HEK293T (cell line): ENCODE measurements at regions not wholly inside any gene's neighbourhood (a gene's known extent, or its start where the extent isn't known, plus 50 kb on each side); places are given as distances from the start of the nearest gene placed in this dataset.

Experiments used
- CTCF ChIA-PET: fragments of 350-600 bp; formaldehyde crosslinking; extraction: SDS; loops from one replicate; lab custom pipeline; 2021; ENCODE audit warnings: antibody characterized with exemption, inconsistent platforms; lab: Yijun Ruan, JAX
- POLR2A ChIA-PET: fragments of 350-600 bp; formaldehyde crosslinking; extraction: SDS; loops from one replicate; lab custom pipeline; 2020; ENCODE audit warnings: antibody characterized with exemption, inconsistent platforms; lab: Yijun Ruan, JAX
- DNase-seq: peaks from one replicate; pipeline ENCODE4 v3.0.0; 2012; ENCODE audit warnings: mixed read lengths; ENCODE audit errors: extremely low spot score
- ARNT ChIP-seq: fragments of 450-650 bp; IDR thresholded peaks from 2 replicates; pipeline ENCODE4 v1.6.1; 2017; ENCODE audit warnings: mild to moderate bottlenecking
- BHLHE40 ChIP-seq: fragments of 450-650 bp; IDR thresholded peaks from 2 replicates; pipeline ENCODE4 v1.6.1; 2016; ENCODE audit warnings: mild to moderate bottlenecking, moderate library complexity, borderline replicate concordance
- CTBP1 ChIP-seq: fragments of 450-650 bp; IDR thresholded peaks from 2 replicates; pipeline ENCODE4 v1.6.1; 2016; ENCODE audit warnings: borderline replicate concordance
- ELF4 ChIP-seq: fragments of 450-650 bp; IDR thresholded peaks from 2 replicates; pipeline ENCODE4 v1.6.1; 2017; ENCODE audit warnings: antibody characterized with exemption
- FOXA1 ChIP-seq: fragments of 450-650 bp; IDR thresholded peaks from 2 replicates; pipeline ENCODE4 v1.6.1; 2016; ENCODE audit warnings: mild to moderate bottlenecking
- FOXK2 ChIP-seq: fragments of 450-650 bp; IDR thresholded peaks from 2 replicates; pipeline ENCODE4 v1.6.1; 2016; ENCODE audit warnings: mild to moderate bottlenecking
- FOXM1 ChIP-seq: fragments of 450-650 bp; IDR thresholded peaks from 2 replicates; pipeline ENCODE4 v1.6.1; 2017; ENCODE audit warnings: mild to moderate bottlenecking, borderline replicate concordance
- HDGF ChIP-seq: fragments of 450-650 bp; IDR thresholded peaks from 2 replicates; pipeline ENCODE4 v1.6.1; 2017; ENCODE audit warnings: antibody characterized with exemption, borderline replicate concordance
- L3MBTL2 ChIP-seq: fragments of 450-650 bp; conservative IDR thresholded peaks from 2 replicates; pipeline ENCODE4 v1.6.1; 2016; ENCODE audit warnings: mild to moderate bottlenecking
- LEF1 ChIP-seq: fragments of 450-650 bp; IDR thresholded peaks from 2 replicates; pipeline ENCODE4 v1.6.1; 2017; ENCODE audit warnings: mild to moderate bottlenecking, borderline replicate concordance
- NFRKB ChIP-seq: fragments of 450-650 bp; IDR thresholded peaks from 2 replicates; pipeline ENCODE4 v1.6.1; 2016; ENCODE audit warnings: mild to moderate bottlenecking, moderate library complexity
- PKNOX1 ChIP-seq: fragments of 450-650 bp; IDR thresholded peaks from 2 replicates; pipeline ENCODE4 v1.6.1; 2016
- SP1 ChIP-seq: fragments of 450-650 bp; IDR thresholded peaks from 2 replicates; pipeline ENCODE4 v1.6.1; 2017
- SUZ12 ChIP-seq: fragments of 450-650 bp; IDR thresholded peaks from 2 replicates; pipeline ENCODE4 v1.6.1; 2016; ENCODE audit warnings: mild to moderate bottlenecking
- TARDBP ChIP-seq: fragments of 450-650 bp; IDR thresholded peaks from 2 replicates; pipeline ENCODE4 v1.6.1; 2016
- ZNF384 ChIP-seq: fragments of 450-650 bp; IDR thresholded peaks from 2 replicates; pipeline ENCODE4 v1.6.1; 2016

GRCh38 chr5:56763711-56764466 is 51.5 kb upstream of the MAP3K1 start:
- ChIA-PET POLR2A (no interaction called here), CTCF (no interaction called here)
- no peak for DNase-seq
- no peak for TF ChIP-seq NFRKB
- TF ChIP-seq BHLHE40 = no peak
- TF ChIP-seq ZNF384 = no peak
- TF ChIP-seq SP1 = no peak
- no peak for TF ChIP-seq TARDBP
- no peak for TF ChIP-seq CTBP1

DNA sequence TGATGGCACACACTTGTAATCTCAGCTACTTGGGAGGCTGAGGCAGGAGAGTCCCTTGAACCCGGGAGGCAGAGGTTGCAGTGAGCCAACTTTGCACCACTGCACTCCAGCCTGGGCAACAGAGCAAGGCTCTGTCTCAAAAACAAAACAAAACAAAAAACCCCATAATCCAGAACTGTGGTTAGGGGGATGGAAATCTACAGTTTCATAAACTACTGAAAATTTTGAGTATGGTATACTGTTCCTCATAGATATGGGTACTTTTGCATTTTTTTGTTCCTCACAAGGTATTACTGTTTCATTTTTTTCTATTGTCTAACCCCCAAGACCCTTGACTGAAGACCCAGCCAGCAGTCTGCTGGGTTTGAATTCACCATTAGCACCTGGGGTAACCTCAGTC is 52.2 kb upstream of the MAP3K1 start:
- ChIA-PET CTCF (no interaction called here), POLR2A (no interaction called here)
- no peak for TF ChIP-seq L3MBTL2
- no peak for TF ChIP-seq ZNF384
- no peak for TF ChIP-seq TARDBP
- TF ChIP-seq FOXA1 = no peak
- no peak for TF ChIP-seq ARNT
- TF ChIP-seq SP1 = no peak
- TF ChIP-seq FOXM1 = no peak
- no peak for TF ChIP-seq ELF4
- no peak for TF ChIP-seq NFRKB
- no peak for TF ChIP-seq BHLHE40
- no peak for TF ChIP-seq HDGF
- no peak for TF ChIP-seq FOXK2
- DNase-seq = no peak

GRCh38 chr5:56761151-56761885 is 54.0 kb upstream of the MAP3K1 start:
- no peak for DNase-seq
- no peak for TF ChIP-seq NFRKB
- no peak for TF ChIP-seq PKNOX1
- TF ChIP-seq HDGF = no peak
- TF ChIP-seq SUZ12 = no peak
- ChIA-PET CTCF (no interaction called here), POLR2A (no interaction called here)

- CTCF ChIA-PET = no interaction called here
- POLR2A ChIA-PET = no interaction called here
Measured at GRCh38 chr5:56760723-56761122, 54.6 kb upstream of the MAP3K1 start.

GRCh38 chr5:56759521-56760216 is 55.7 kb upstream of the MAP3K1 start:
- ChIA-PET POLR2A (no interaction called here), CTCF (no interaction called here)
- no peak for TF ChIP-seq HDGF
- no peak for TF ChIP-seq PKNOX1
- no peak for TF ChIP-seq ELF4
- TF ChIP-seq TARDBP = no peak
- no peak for TF ChIP-seq SUZ12
- no peak for TF ChIP-seq ZNF384
- TF ChIP-seq L3MBTL2 = no peak
- no peak for TF ChIP-seq LEF1
- TF ChIP-seq FOXM1 = no peak
- no peak for TF ChIP-seq SP1
- TF ChIP-seq ARNT = no peak
- TF ChIP-seq FOXA1 = no peak
- no peak for TF ChIP-seq FOXK2
- TF ChIP-seq BHLHE40 = no peak
- no peak for TF ChIP-seq NFRKB
- no peak for TF ChIP-seq CTBP1
- DNase-seq = no peak

More at GRCh38 chr5:56760723-56761122, 54.6 kb upstream of the MAP3K1 start:
- no peak for TF ChIP-seq SP1
- no peak for TF ChIP-seq ZNF384
- no peak for TF ChIP-seq FOXA1
- no peak for TF ChIP-seq NFRKB
- no peak for TF ChIP-seq TARDBP
- no peak for TF ChIP-seq SUZ12
- no peak for TF ChIP-seq ELF4
- TF ChIP-seq L3MBTL2 = no peak
- DNase-seq = no peak

- POLR2A ChIA-PET = no interaction called here
- TF ChIP-seq FOXA1 (no peak), LEF1 (no peak), ARNT (no peak), SUZ12 (no peak), HDGF (no peak), BHLHE40 (no peak), PKNOX1 (no peak), SP1 (no peak), FOXM1 (no peak), FOXK2 (no peak), CTBP1 (no peak), NFRKB (no peak), L3MBTL2 (no peak), ZNF384 (no peak), TARDBP (no peak), ELF4 (no peak)
- no peak for DNase-seq
- CTCF ChIA-PET = no interaction called here
Measured at GRCh38 chr5:56757077-56757476, 58.3 kb upstream of the MAP3K1 start.
